K562 (cell line): ENCODE measurements at regions not wholly inside any gene's neighbourhood (a gene's known extent, or its start where the extent isn't known, plus 50 kb on each side); places are given as distances from the start of the nearest gene placed in this dataset.

ENCODE experiments used
- BCL6 ChIP-seq: fragments of 250-450 bp; sonication (Bioruptor Pico); IDR thresholded peaks from 2 replicates; pipeline ENCODE4 v1.4.0; 2020
- CHD4 ChIP-seq: fragments of 200-600 bp; sonication (generic); IDR thresholded peaks from 3 replicates; pipeline ENCODE4 v1.6.1; 2012; ENCODE audit warnings: low read depth, mild to moderate bottlenecking, mixed read lengths, low read length, inconsistent platforms; ENCODE audit not compliant: insufficient read depth, insufficient replicate concordance, poor library complexity, severe bottlenecking
- POLR2A ChIP-seq: fragments of 450-650 bp; conservative IDR thresholded peaks from 2 replicates; pipeline ENCODE4 v1.6.1; 2016
- POLR2AphosphoS5 ChIP-seq: IDR thresholded peaks from 2 replicates; pipeline ENCODE4 v1.6.1; 2011; ENCODE audit warnings: mild to moderate bottlenecking, low read depth, low read length, moderate library complexity; ENCODE audit not compliant: control insufficient read depth, insufficient read depth
- RAD21 ChIP-seq, 2 experiments: fragments of 250-450 bp in 1 of 2; fragments of 450-650 bp in 1 of 2; sonication (Bioruptor Pico) in 1 of 2; formaldehyde crosslinking in 1 of 2; IDR thresholded peaks in 1 of 2; conservative IDR thresholded peaks in 1 of 2; 2 replicates each; pipeline versions ENCODE4 v1.4.0 to v1.8.0; 2020 to 2022; ENCODE audit warnings: mild to moderate bottlenecking in 2 of 2, moderate library complexity in 1 of 2
- TAF9B ChIP-seq: fragments of 450-650 bp; IDR thresholded peaks from 2 replicates; pipeline ENCODE4 v1.6.1; 2018; ENCODE audit warnings: mild to moderate bottlenecking; ENCODE audit not compliant: partially characterized antibody
- ZNF174 ChIP-seq: fragments of 250-450 bp; sonication (Bioruptor Pico); IDR thresholded peaks from 2 replicates; pipeline ENCODE4 v1.4.0; 2020; ENCODE audit warnings: mild to moderate bottlenecking
- ZNF707 ChIP-seq: fragments of 250-450 bp; sonication (Bioruptor Pico); conservative IDR thresholded peaks from 2 replicates; pipeline ENCODE4 v1.8.0; 2022; ENCODE audit warnings: inconsistent platforms, mild to moderate bottlenecking, moderate library complexity
- ZNF76 ChIP-seq: fragments of 250-450 bp; sonication (Bioruptor Pico); IDR thresholded peaks from 2 replicates; pipeline ENCODE4 v1.4.0; 2020; ENCODE audit warnings: mild to moderate bottlenecking, moderate library complexity, borderline replicate concordance
- TF ChIP-seq, protein P1 (sequence below): fragments of 250-450 bp; sonication (Bioruptor Pico); IDR thresholded peaks from 2 replicates; pipeline ENCODE4 v1.6.1; 2021; ENCODE audit warnings: mild to moderate bottlenecking
- TF ChIP-seq, protein P2 (sequence below), 2 experiments: IDR thresholded peaks; 2 replicates each; pipeline ENCODE4 v1.6.1; 2012; ENCODE audit warnings: improper control_type of control experiment in 2 of 2, low read depth in 2 of 2, low read length in 2 of 2, borderline replicate concordance in 1 of 2
- TF ChIP-seq, protein P3 (sequence below), 3 experiments: IDR thresholded peaks in 2 of 3; conservative IDR thresholded peaks in 1 of 3; 2 replicates each; pipeline ENCODE4 v1.5.1; 2011 to 2012; ENCODE audit warnings: low read length in 3 of 3, mild to moderate bottlenecking in 3 of 3, control low read depth in 2 of 3, improper control_type of control experiment in 1 of 3, inconsistent platforms in 1 of 3, low read depth in 1 of 3, mixed read lengths in 1 of 3, moderate library complexity in 1 of 3; ENCODE audit not compliant: insufficient read depth in 2 of 3

DNA sequence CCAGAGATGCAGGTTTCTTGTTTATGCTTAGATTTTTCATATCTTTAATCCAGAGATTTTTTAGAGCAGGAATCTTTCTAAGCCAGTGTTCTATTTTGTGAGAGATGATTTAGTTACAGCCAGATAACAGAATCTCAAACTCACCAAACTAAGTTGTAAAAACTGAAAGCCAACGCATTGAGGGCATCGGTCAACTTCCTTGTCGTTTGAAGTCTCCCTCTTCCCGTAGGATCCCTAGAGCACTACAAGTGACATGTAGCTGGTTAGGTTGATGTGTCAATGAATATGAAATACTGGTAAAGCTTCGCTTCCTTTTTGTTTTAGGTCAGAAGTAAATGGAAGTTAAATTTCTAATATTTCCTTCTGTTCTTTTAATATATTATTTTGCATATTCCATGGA, 139.6 kb downstream of the YIPF5 start:
- TF ChIP-seq, protein P1, sequence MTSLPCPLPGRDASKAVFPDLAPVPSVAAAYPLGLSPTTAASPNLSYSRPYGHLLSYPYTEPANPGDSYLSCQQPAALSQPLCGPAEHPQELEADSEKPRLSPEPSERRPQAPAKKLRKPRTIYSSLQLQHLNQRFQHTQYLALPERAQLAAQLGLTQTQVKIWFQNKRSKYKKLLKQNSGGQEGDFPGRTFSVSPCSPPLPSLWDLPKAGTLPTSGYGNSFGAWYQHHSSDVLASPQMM (CRISPR knock-in tag): no peak
- no peak for TF ChIP-seq ZNF707
- TF ChIP-seq POLR2A: no peak
- TF ChIP-seq CHD4: no peak
- TF ChIP-seq ZNF76 (CRISPR knock-in tag): no peak
- TF ChIP-seq TAF9B: no peak
- TF ChIP-seq ZNF174 (CRISPR knock-in tag): no peak
- TF ChIP-seq BCL6 (CRISPR knock-in tag): no peak
- TF ChIP-seq, protein P2, sequence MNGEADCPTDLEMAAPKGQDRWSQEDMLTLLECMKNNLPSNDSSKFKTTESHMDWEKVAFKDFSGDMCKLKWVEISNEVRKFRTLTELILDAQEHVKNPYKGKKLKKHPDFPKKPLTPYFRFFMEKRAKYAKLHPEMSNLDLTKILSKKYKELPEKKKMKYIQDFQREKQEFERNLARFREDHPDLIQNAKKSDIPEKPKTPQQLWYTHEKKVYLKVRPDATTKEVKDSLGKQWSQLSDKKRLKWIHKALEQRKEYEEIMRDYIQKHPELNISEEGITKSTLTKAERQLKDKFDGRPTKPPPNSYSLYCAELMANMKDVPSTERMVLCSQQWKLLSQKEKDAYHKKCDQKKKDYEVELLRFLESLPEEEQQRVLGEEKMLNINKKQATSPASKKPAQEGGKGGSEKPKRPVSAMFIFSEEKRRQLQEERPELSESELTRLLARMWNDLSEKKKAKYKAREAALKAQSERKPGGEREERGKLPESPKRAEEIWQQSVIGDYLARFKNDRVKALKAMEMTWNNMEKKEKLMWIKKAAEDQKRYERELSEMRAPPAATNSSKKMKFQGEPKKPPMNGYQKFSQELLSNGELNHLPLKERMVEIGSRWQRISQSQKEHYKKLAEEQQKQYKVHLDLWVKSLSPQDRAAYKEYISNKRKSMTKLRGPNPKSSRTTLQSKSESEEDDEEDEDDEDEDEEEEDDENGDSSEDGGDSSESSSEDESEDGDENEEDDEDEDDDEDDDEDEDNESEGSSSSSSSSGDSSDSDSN (IDR thresholded peaks at IDR 0.05; ENCODE audit: borderline replicate concordance in 1 of 2, low read depth in 2 of 2, low read length in 2 of 2): no peak
- TF ChIP-seq, protein P3, sequence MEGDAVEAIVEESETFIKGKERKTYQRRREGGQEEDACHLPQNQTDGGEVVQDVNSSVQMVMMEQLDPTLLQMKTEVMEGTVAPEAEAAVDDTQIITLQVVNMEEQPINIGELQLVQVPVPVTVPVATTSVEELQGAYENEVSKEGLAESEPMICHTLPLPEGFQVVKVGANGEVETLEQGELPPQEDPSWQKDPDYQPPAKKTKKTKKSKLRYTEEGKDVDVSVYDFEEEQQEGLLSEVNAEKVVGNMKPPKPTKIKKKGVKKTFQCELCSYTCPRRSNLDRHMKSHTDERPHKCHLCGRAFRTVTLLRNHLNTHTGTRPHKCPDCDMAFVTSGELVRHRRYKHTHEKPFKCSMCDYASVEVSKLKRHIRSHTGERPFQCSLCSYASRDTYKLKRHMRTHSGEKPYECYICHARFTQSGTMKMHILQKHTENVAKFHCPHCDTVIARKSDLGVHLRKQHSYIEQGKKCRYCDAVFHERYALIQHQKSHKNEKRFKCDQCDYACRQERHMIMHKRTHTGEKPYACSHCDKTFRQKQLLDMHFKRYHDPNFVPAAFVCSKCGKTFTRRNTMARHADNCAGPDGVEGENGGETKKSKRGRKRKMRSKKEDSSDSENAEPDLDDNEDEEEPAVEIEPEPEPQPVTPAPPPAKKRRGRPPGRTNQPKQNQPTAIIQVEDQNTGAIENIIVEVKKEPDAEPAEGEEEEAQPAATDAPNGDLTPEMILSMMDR (IDR thresholded peaks at IDR 0.05 in 2 of 3, conservative IDR thresholded peaks at IDR 0.05 in 1 of 3; ENCODE audit: insufficient read depth in 2 of 3, low read depth in 1 of 3, low read length in 3 of 3): no peak
- TF ChIP-seq POLR2AphosphoS5: no peak
- TF ChIP-seq RAD21 (CRISPR knock-in tag; conservative IDR thresholded peaks at IDR 0.05 in 1 of 2, IDR thresholded peaks at IDR 0.05 in 1 of 2): no peak
